H9 (cell line): ENCODE measurements at regions not wholly inside any gene's neighbourhood (a gene's known extent, or its start where the extent isn't known, plus 50 kb on each side); places are given as distances from the start of the nearest gene placed in this dataset.

Experiments
- DNase-seq: peaks from one replicate; pipeline ENCODE4 v3.0.0-alpha.2; 2017
- H2AFZ ChIP-seq: one replicate; pipeline ENCODE4 v1.6.1; 2013; ENCODE audit warnings: mild to moderate bottlenecking, low read length, control low read depth, moderate library complexity
- H2AK5ac ChIP-seq: 2 replicates; pipeline ENCODE4 v1.6.1; 2013; ENCODE audit warnings: low read length, control low read depth, mixed read lengths; ENCODE audit not compliant: insufficient read length
- H2BK120ac ChIP-seq: one replicate; pipeline ENCODE4 v1.6.1; 2013; ENCODE audit warnings: low read depth, mild to moderate bottlenecking, low read length, control low read depth, inconsistent platforms; ENCODE audit not compliant: poor library complexity, severe bottlenecking
- H2BK12ac ChIP-seq: 2 replicates; pipeline ENCODE4 v1.6.1; 2013; ENCODE audit warnings: low read length, control low read depth, mixed read lengths, low read depth; ENCODE audit not compliant: insufficient read length
- H2BK15ac ChIP-seq: 2 replicates; pipeline ENCODE4 v1.6.1; 2013; ENCODE audit warnings: low read depth, low read length, control low read depth
- H2BK20ac ChIP-seq: one replicate; pipeline ENCODE4 v1.6.1; 2013; ENCODE audit warnings: low read depth, mild to moderate bottlenecking, low read length, control low read depth, inconsistent platforms; ENCODE audit not compliant: poor library complexity, severe bottlenecking
- H2BK5ac ChIP-seq: 2 replicates; pipeline ENCODE4 v1.6.1; 2013; ENCODE audit warnings: low read length, control low read depth, mixed read lengths; ENCODE audit not compliant: insufficient read length
- H3K14ac ChIP-seq: 2 replicates; pipeline ENCODE4 v1.6.1; 2013; ENCODE audit warnings: low read length, control low read depth; ENCODE audit not compliant: insufficient read depth
- H3K18ac ChIP-seq: 2 replicates; pipeline ENCODE4 v1.6.1; 2013; ENCODE audit warnings: low read depth, mild to moderate bottlenecking, mixed read lengths, low read length, control low read depth; ENCODE audit not compliant: insufficient read length
- H3K23ac ChIP-seq: 2 replicates; pipeline ENCODE4 v1.6.1; 2013; ENCODE audit warnings: low read length, control low read depth, mixed read lengths, low read depth; ENCODE audit not compliant: insufficient read length
- H3K23me2 ChIP-seq: 2 replicates; pipeline ENCODE4 v1.6.1; 2013; ENCODE audit warnings: low read depth, mild to moderate bottlenecking, mixed read lengths, low read length, control low read depth; ENCODE audit not compliant: insufficient read length, poor library complexity, severe bottlenecking
- H3K27ac ChIP-seq: 2 replicates; pipeline ENCODE4 v1.5.1; 2013; ENCODE audit warnings: low read length, control low read depth, mixed read lengths, low read depth; ENCODE audit not compliant: insufficient read length
- H3K27me3 ChIP-seq: 2 replicates; pipeline ENCODE4 v1.6.1; 2013; ENCODE audit warnings: low read length, control low read depth, inconsistent platforms; ENCODE audit not compliant: insufficient read depth
- H3K4ac ChIP-seq: 2 replicates; pipeline ENCODE4 v1.6.1; 2013; ENCODE audit warnings: low read depth, mild to moderate bottlenecking, control low read depth, inconsistent platforms, low read length, moderate library complexity
- H3K4me1 ChIP-seq: 2 replicates; pipeline ENCODE4 v1.6.1; 2013; ENCODE audit warnings: low read length, control low read depth, inconsistent platforms; ENCODE audit not compliant: insufficient read depth
- H3K4me2 ChIP-seq: 2 replicates; pipeline ENCODE4 v1.6.1; 2013; ENCODE audit warnings: low read length, control low read depth, mixed read lengths; ENCODE audit not compliant: insufficient read length, insufficient read depth
- H3K56ac ChIP-seq: 2 replicates; pipeline ENCODE4 v1.6.1; 2013; ENCODE audit warnings: low read depth, mild to moderate bottlenecking, mixed read lengths, low read length, control low read depth; ENCODE audit not compliant: insufficient read length
- H3K79me1 ChIP-seq: 2 replicates; pipeline ENCODE4 v1.6.1; 2013; ENCODE audit warnings: low read depth, mild to moderate bottlenecking, moderate library complexity, low read length, control low read depth, inconsistent platforms; ENCODE audit not compliant: insufficient read depth, poor library complexity, severe bottlenecking
- H3K79me2 ChIP-seq: 2 replicates; pipeline ENCODE4 v1.6.1; 2013; ENCODE audit warnings: low read length, control low read depth, inconsistent platforms; ENCODE audit not compliant: insufficient read depth
- H3K9ac ChIP-seq: 2 replicates; pipeline ENCODE4 v1.6.1; 2013; ENCODE audit warnings: low read length, control low read depth, mixed read lengths; ENCODE audit not compliant: insufficient read length; ENCODE audit errors: extremely low read depth
- H3K9me3 ChIP-seq: one replicate; pipeline ENCODE4 v1.6.1; 2013; ENCODE audit warnings: low read depth, low read length, inconsistent platforms; ENCODE audit not compliant: control insufficient read depth
- H3T11ph ChIP-seq: one replicate; pipeline ENCODE4 v1.6.1; 2013; ENCODE audit warnings: mild to moderate bottlenecking, low read length, control low read depth, inconsistent platforms
- H4K20me1 ChIP-seq: one replicate; pipeline ENCODE4 v1.6.1; 2013; ENCODE audit not compliant: control insufficient read depth, insufficient read length, insufficient read depth
- H4K5ac ChIP-seq: 2 replicates; pipeline ENCODE4 v1.6.1; 2013; ENCODE audit warnings: low read depth, mild to moderate bottlenecking, mixed read lengths, low read length, control low read depth; ENCODE audit not compliant: insufficient read length
- H4K8ac ChIP-seq: replicated peaks from 2 replicates; pipeline ENCODE4 v1.6.1; 2013; ENCODE audit warnings: low read length, control low read depth, mixed read lengths, low read depth; ENCODE audit not compliant: insufficient read length
- H4K91ac ChIP-seq: 2 replicates; pipeline ENCODE4 v1.6.1; 2013; ENCODE audit warnings: low read depth, mild to moderate bottlenecking, moderate library complexity, mixed read lengths, low read length, control low read depth; ENCODE audit not compliant: insufficient read length
- H3K27ac Mint-ChIP-seq, 3 experiments: 2 replicates in 2 of 3; 3 replicates in 1 of 3; pipeline ENCODE4 v1.8.0; 2020 to 2021; ENCODE audit warnings: mixed read lengths in 3 of 3, mild to moderate bottlenecking in 1 of 3, moderate library complexity in 1 of 3
- H3K27me3 Mint-ChIP-seq: 2 replicates; pipeline ENCODE4 v1.8.0; 2021; ENCODE audit warnings: low read depth, mild to moderate bottlenecking, moderate library complexity, mixed read lengths
- H3K36me3 Mint-ChIP-seq, 3 experiments: 2 replicates in 2 of 3; 3 replicates in 1 of 3; pipeline ENCODE4 v1.8.0; 2020 to 2021; ENCODE audit warnings: low read depth in 3 of 3, mixed read lengths in 3 of 3; ENCODE audit not compliant: insufficient read depth in 1 of 3
- H3K4me1 Mint-ChIP-seq, 2 experiments: 2 replicates each; pipeline ENCODE4 v1.8.0; 2020; ENCODE audit warnings: mixed read lengths in 2 of 2
- H3K4me3 Mint-ChIP-seq, 2 experiments: 2 replicates in 1 of 2; 3 replicates in 1 of 2; pipeline ENCODE4 v1.8.0; 2020 to 2021; ENCODE audit warnings: mild to moderate bottlenecking in 2 of 2, mixed read lengths in 2 of 2, moderate library complexity in 1 of 2
- H3K9me3 Mint-ChIP-seq, 2 experiments: 2 replicates in 1 of 2; 3 replicates in 1 of 2; pipeline ENCODE4 v1.8.0; 2020; ENCODE audit warnings: mild to moderate bottlenecking in 2 of 2, mixed read lengths in 2 of 2, moderate library complexity in 1 of 2
- CTCF ChIP-seq: fragments of 200-600 bp; sonication (generic); conservative IDR thresholded peaks from 3 replicates; pipeline ENCODE4 v1.8.0; 2021; ENCODE audit warnings: antibody characterized with exemption, mild to moderate bottlenecking
- WGBS: extraction: QIAGEN DNeasy Blood & Tissue Kit; methylation state at CpG from one replicate; pipeline ENCODE4 v1.1.7; 2013; ENCODE audit warnings: missing lambda C conversion rate, low lambda C conversion rate, mixed read lengths; ENCODE audit not compliant: insufficient read length; ENCODE audit errors: extremely low coverage; 5-methylcytosine and 5-hydroxymethylcytosine counted together

DNA sequence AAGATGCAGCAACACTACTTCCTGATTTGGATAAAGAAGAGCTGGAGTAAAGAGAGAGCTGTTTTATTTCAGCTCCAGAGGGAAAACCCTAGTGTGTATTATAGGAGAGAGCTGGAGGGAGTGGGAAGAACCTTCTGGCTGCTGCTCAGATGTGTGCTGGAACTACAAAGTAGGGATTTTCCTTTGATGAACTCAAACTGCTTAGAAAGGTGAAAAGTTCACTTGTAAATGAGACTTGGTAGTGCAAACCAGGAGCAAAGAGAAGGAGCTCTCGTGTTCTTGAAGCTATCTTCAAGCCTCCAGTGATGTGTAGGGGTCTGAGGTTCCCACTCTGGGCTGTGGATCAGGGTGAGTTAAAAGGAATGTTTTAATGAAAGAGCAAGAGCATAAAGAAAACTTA lies 110.4 kb downstream of the EDEM1 start:
- Histone ChIP-seq H3K27me3 (no peaks in the 10 kb centered on the region), H3K9me3 (no peaks in the 10 kb centered on the region), H2AK5ac (no peak overlapping the region), H3K18ac (no peak overlapping the region), H2BK20ac (no peak overlapping the region), H2BK120ac (no peak overlapping the region), H4K20me1 (no peaks in the 10 kb centered on the region), H3K4me1 (no peaks in the 10 kb centered on the region), H3K23me2 (no peaks in the 10 kb centered on the region), H3K4me2 (no peak overlapping the region), H2BK5ac (no peak overlapping the region), H2BK12ac (no peak overlapping the region), H3K79me1 (no peaks in the 10 kb centered on the region), H3K4ac (no peak overlapping the region), H3K79me2 (no peaks in the 10 kb centered on the region), H4K91ac (no peak overlapping the region), H3K14ac (no peak overlapping the region), H3T11ph (no peak overlapping the region), H2AFZ (no peak overlapping the region), H3K27ac (no peak overlapping the region), H3K56ac (no peak overlapping the region), H3K9ac (no peak overlapping the region), H3K23ac (no peak overlapping the region), H4K5ac (no peak overlapping the region), H4K8ac (no peak overlapping the region), H2BK15ac (no peak overlapping the region)
- no peak for TF ChIP-seq CTCF
- DNase-seq: no peak
- no peak overlapping the region; a peak in 1 of 7 replicates for H3K27ac Mint-ChIP-seq
- H3K4me3 Mint-ChIP-seq: no peak overlapping the region
- H3K4me1 Mint-ChIP-seq: peaks cover under 1 to 5% of the 10 kb centered on the region in 2 experiments; a peak in 1 of 4 replicates
- H3K36me3 Mint-ChIP-seq: no peaks in the 10 kb centered on the region
- no peaks in the 10 kb centered on the region for H3K9me3 Mint-ChIP-seq
- H3K27me3 Mint-ChIP-seq: no peaks in the 10 kb centered on the region
- WGBS: no CpG with 5 or more reads among the region's 1 CpG
